GM20431 (cell line): ENCODE measurements at regions not wholly inside any gene's neighbourhood (a gene's known extent, or its start where the extent isn't known, plus 50 kb on each side); places are given as distances from the start of the nearest gene placed in this dataset.

Experiments
- in situ Hi-C: fragments of 300-500 bp; cut with MseI, MboI; formaldehyde crosslinking; loops from one replicate; pipeline ENCODE4 v1.15.0; 2020; ENCODE audit warnings: low sequenced_read_pairs; ENCODE audit not compliant: unreplicated experiment

DNA sequence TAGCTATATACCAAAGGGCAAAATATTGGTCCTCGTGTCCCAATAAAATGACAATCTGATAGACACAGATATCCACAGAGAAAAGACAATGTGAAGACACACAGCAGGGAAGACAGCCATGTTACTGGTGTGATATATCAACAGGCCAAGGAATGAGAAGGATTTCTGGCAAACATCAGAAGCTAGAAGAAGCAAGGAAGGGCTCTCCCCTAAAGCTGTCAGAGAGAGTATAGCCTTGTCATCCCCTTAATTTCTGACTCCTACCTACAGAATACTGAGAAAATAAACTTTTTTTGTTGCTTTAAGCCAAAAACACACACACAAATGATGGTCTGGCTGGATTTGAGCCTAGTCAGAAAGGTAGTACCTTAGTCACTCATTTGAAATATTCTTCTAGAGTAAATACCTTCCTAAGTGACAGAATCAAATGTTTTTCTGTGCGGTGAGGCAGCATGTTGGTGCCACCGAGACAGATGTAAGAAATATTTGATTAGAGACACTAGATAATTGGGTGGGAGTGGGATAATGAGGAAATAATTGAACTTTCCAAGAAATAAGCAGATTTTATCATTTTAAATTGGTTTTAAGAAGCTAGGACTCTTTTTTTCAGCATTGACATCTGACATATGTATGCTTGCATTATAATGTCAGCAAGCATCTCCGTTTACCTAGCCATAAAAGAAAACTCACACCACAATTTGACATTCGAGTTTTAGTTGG lies 123.4 kb upstream of the TFAP2D start:
- in situ Hi-C loops = no loop called here

DNA sequence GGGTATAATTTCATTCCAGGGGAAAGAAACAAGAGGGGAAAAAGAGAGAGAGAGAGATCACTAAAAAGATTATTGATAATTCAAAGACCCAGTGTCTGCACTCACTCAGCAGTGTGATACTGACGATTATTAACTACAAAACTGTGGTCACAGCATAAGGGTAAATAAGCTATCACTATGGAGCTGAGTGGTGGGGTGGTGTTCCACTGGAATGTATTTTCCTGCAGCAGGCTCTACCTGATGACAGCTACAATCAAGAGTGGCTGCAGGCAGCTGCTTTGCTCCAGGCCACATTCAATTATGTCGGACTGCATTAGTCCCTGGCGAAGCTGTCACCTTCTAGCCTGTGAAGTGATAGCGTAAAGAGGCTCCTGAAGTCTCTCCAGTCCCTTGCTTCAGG lies 122.2 kb upstream of the TFAP2D start:
- in situ Hi-C loops = no loop called here

DNA sequence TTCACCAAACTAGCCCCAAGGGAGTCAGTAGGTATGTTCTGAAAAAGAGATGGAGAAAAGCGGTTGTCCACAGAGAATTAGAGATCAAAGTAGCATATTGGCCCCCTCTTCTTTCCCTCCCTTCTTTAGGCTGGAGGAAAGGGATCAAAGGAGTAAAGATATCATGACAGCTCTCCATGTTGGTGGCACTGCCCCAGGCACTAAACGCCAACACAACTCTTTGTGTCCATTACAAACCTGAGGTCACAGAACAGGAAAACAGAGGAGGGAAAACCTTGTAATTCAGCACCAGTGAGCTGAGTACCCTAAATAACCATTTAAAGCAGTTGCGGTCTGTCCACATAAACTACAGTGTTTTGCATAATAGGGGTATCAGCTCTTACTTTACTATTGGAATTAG lies 113.0 kb upstream of the TFAP2D start:
- in situ Hi-C loops = loop anchor here (25.0 kb wide), 1 partner anchor 463 kb away; no protein-coding TSS in a partner anchor

DNA sequence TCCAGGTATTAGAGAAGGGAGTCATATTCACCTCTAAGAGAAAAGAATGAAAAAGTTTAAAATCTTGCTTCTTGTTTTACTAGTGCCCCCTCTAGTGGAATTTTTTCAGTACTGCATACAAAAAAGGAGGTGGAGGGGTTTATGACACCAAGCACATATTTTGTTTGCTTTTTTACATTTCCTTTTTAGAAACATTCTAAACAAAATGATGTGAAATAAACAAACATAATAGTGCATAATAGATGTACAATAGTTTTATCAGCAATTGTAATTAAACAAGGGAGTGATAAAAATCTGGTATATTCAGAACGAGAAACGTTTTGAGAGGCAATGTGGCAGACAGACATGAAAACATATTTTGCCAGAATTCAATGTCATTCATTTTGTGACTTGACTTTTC lies 111.0 kb upstream of the TFAP2D start:
- in situ Hi-C loops = loop anchor here (25.0 kb wide), 1 partner anchor 465 kb away; no protein-coding TSS in a partner anchor

DNA sequence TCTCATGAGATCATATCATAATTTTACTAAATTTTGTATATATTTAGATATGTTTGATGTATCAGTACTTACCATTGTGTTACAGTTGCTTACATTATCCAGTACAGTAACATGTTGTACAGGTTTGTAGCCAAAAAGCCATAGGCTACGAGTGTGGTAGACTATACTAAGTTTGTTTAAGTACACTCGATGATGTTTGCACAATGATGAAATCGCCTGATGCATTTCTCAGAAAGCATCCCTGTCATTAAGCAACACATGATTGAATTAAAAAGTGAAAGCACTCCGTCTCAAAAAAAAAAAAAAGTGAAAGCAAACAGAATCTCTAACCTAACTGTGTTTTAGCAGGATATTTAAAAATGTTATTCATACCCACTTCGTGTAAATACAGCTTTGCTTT lies 104.9 kb upstream of the TFAP2D start:
- in situ Hi-C loops = loop anchor here (25.0 kb wide), 1 partner anchor 471 kb away; no protein-coding TSS in a partner anchor

DNA sequence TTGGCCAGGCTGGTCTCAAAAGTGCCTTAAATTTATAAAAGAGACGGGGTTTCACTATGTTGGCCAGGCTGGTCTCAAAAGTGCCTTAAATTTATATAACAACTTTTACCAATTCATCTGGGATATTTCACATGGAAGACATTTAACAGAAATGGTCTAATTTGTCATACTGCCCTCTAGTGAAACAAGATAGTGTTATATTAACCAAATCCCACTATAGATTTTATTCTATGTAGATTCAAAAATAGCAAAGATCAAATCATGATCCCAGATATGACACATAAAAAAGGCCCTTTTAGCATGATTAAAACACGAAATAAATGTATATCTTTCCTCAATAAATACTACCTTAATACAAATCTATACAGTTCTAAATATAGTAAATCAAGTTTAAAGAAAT lies 102.8 kb upstream of the TFAP2D start:
- in situ Hi-C loops = loop anchor here (25.0 kb wide), 1 partner anchor 473 kb away; no protein-coding TSS in a partner anchor

DNA sequence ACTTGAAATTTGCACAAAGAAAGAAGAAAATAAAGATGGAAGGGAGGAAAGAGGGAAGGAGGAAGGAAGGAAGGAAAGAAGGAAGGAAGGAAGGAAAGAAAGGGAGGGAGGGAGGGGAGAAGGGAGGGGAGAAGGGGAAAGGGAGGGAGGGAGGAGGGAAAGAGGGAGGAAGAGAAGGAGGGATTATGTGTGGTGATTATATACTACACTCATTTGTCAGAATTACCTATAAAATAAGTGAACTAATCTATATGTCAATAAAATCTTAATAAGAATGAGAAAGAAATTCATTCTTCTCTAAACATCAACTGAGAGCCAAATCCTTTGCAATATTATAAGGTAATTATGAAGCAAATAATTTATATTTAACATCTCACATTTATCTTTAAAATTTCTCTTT lies 77.9 kb upstream of the TFAP2D start:
- in situ Hi-C loops = no loop called here

DNA sequence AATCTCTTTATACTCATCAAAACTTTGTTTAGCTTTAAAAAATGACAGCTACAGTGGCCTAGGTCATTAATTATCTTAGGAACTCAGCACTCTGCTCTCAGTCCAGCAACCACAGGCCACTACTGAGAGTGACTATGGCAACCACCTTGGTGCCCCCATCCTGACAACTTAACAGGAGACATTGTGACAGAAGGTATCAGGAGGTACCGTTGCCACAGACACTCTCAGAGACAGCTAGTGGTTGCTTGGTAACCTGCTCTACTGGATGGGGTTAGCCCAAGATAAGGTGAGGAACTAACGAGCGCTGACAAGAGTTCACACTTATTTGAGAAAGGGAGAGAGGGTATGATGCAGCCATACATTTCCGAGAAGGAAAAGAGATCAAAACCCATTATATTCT lies 76.1 kb upstream of the TFAP2D start:
- in situ Hi-C loops = no loop called here

DNA sequence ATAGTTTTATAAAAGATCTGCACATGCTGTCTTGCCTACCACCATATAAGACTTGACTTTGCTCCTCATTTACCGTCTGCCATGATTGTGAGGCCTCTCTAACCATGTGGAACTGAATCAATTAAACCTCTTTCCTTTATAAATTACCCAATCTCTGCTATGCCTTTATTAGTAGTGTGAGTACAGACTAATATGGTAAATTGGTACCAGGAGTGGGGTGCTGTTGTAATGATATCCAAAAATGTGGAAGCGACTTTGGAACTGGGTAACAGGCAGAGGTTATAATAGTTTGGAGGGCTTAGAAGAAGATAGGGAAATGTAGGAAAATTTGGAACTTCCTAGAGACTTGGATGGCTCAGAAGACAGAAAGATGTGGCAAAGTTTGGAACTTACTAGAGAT lies 64.2 kb upstream of the TFAP2D start:
- in situ Hi-C loops = no loop called here

DNA sequence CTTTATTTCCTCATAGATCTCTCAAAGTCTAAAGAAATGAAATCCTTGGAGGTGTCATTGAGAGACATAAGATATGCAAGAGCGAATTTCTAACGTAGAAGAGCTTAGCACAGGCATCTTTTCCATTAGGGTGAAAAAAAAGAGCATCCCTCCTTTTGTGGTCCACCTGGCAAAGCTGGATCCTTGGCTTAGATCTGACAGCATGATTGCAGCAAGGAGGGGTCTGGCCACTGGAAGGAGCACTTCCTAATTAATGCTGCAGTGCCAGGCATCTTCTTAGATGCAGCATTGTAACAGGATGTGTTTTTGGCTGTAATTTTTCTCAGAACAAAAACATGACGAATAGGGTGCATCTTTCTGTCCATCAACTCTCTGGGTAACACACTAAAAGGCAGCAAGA lies 60.1 kb upstream of the TFAP2D start:
- in situ Hi-C loops = no loop called here

DNA sequence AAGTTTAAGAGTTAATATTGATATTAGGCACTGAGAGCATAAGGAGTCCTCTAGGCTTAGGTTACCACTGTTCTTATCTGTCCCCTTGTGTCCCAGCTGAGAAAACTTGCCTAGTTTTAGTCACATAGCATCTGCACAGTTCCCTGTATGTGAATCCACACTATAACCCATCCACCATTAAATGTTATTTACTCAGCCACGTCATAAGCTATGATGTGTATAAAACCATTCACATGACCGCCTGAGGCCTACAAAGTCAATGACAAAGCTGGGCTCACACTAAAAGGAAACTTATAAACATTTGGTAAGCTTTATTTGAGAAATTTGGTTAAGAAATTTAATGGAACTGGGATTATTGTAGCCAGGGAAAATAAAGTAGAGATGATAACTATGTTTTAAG lies 59.2 kb upstream of the TFAP2D start:
- in situ Hi-C loops = no loop called here

DNA sequence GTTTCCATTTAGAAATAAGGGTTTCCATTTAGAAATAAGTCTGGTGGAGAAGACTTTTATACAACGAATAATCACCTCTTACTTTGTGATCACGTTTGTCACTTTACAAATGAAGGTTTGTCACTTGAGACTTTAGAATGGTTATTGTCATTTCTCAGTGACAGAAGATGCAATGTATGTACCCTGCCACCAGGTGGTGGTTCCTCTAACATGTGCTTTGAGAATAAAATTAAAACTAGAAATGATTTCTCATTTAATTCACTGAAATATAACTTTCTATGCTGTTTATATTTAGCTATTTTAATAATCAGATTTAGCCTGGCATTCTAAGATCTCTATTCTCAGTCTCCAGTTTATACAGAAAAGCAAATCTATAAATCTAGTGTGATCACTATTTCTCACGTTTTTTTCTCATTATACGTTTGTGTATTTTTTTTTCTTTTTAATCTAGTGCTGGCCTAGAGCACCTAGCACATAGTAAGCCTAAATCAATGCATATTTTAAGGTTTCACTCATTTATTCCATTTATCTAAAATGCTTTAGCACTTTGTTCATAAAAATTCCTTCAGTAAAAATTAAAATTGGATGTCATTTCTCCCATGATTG lies 57.4 kb upstream of the TFAP2D start:
- in situ Hi-C loops = no loop called here

DNA sequence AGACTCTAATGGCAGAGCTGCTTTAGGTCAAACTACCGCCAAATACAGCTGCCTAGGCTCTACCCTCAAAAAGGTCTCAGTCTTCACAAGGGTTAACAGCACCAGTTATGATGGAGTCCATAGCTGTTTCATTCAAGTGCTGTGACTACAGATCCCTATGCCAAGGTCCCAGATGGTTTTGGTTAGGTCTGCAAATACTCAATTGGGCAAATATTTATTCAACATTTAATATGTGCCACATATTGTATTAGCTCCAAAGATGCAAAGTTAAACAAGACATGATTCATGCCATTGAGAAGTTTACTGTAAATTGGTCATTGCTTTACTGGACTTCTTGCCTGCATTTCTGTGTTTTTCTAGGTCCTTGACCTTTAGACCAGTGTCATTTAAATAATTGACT lies 55.8 kb upstream of the TFAP2D start:
- in situ Hi-C loops = no loop called here

DNA sequence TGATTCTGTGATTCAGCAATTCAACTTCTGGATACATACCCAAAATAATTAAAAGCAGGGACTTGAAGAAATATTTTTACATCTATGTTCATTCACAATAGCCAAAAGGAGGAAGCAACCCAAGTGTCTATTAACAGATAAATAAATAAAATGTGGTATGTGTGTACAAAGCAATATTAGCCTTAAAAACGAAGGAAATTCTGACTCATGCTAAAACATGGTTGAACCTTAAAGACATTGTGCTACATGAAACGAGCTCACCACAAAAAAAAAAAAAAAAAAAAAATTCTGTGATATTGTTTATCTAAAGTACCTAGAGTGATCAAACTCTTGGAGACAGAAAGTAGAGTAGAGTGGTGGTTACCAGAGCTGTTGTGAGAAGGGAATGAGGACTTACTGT lies 54.8 kb upstream of the TFAP2D start:
- in situ Hi-C loops = no loop called here

DNA sequence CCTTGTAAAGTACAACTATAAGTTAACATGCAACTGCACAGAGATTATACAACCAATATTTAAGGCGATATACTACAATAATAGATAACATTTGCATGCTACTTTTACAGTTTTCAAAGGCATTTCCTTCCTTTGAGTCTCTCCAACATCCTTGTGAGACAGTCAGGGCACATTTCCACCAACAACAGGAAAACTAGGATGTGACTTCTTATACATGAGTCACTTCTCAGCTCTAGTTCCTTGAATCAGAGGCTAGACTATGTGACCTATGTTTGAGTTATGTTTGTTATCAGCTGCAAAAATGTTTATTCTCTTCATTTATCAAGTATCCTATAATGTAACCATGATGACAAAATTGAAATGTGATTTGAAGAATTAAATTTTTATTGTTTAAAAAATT lies 51.7 kb upstream of the TFAP2D start:
- in situ Hi-C loops = no loop called here
